T-cell (primary cell): ENCODE measurements at regions not wholly inside any gene's neighbourhood (a gene's known extent, or its start where the extent isn't known, plus 50 kb on each side); places are given as distances from the start of the nearest gene placed in this dataset.

ENCODE experiments used
- ATAC-seq, 4 experiments: fragments of 200-7000 bp in 3 of 4; fragments of 150-1000 bp in 1 of 4; cut with Tn5 transposase; replicated peaks in 1 of 4; 1 replicate in 3 of 4; 2 replicates in 1 of 4; pipeline ENCODE4 v1.10.0; 2021; ENCODE audit warnings: moderate library complexity in 3 of 4, mild to moderate bottlenecking in 2 of 4, moderate number of reproducible peaks in 1 of 4
- CTCF ChIA-PET, 2 donors: fragments of 300-600 bp; sonication (Branson Sonifier 250); formaldehyde crosslinking; loops; one replicate each; lab custom pipeline; 2022; ENCODE audit warnings: antibody characterized with exemption in 2 of 2; lab: Charles Lee
- POLR2A ChIA-PET, 2 donors: fragments of 300-600 bp; sonication (Branson Sonifier 250); formaldehyde crosslinking; loops; one replicate each; lab custom pipeline; 2022; ENCODE audit warnings: antibody characterized with exemption in 2 of 2; lab: Charles Lee
- DNase-seq, 35 experiments: peaks; one replicate each; pipeline versions ENCODE4 v3.0.0 to v3.0.0-alpha.2; 2013 to 2023
- H3K27ac ChIP-seq: one replicate; pipeline ENCODE4 v1.5.1; 2013; ENCODE audit warnings: low read length
- H3K27me3 ChIP-seq, 2 experiments: replicated peaks in 1 of 2; 1 replicate in 1 of 2; 2 replicates in 1 of 2; pipeline versions ENCODE4 v1.6.1 to v1.7.0; 2013; ENCODE audit warnings: low read length in 1 of 2, mixed read lengths in 1 of 2; ENCODE audit not compliant: control insufficient read depth in 2 of 2, insufficient read depth in 2 of 2; ENCODE audit errors: extremely low read depth in 1 of 2
- H3K36me3 ChIP-seq, 2 donors: 1 replicate in 1 of 2; 2 replicates in 1 of 2; pipeline versions ENCODE4 v1.6.1 to v1.7.0; 2013; ENCODE audit warnings: low read length in 1 of 2; ENCODE audit not compliant: control insufficient read depth in 2 of 2, insufficient read depth in 1 of 2; ENCODE audit errors: extremely low read depth in 1 of 2
- H3K4me1 ChIP-seq, 2 experiments: 1 replicate in 1 of 2; 2 replicates in 1 of 2; pipeline versions ENCODE4 v1.6.1 to v1.7.0; 2013; ENCODE audit warnings: low read length in 2 of 2, mixed read lengths in 1 of 2; ENCODE audit not compliant: insufficient read depth in 2 of 2, control insufficient read depth in 1 of 2; ENCODE audit errors: extremely low read depth in 1 of 2
- H3K4me3 ChIP-seq, 2 donors: 1 replicate in 1 of 2; 2 replicates in 1 of 2; pipeline versions ENCODE4 v1.5.1 to v1.7.0; 2013; ENCODE audit warnings: mild to moderate bottlenecking in 2 of 2, low read length in 1 of 2, moderate library complexity in 1 of 2; ENCODE audit not compliant: control insufficient read depth in 1 of 2; ENCODE audit errors: extremely low read depth in 1 of 2
- H3K9me3 ChIP-seq: 2 replicates; pipeline ENCODE4 v1.7.0; 2013
- H3K27ac Mint-ChIP-seq, 2 donors: one replicate each; pipeline ENCODE4 v1.8.0; 2020 to 2021; ENCODE audit warnings: mild to moderate bottlenecking in 2 of 2, mixed read lengths in 2 of 2
- H3K27me3 Mint-ChIP-seq, 2 donors: one replicate each; pipeline ENCODE4 v1.8.0; 2021 to 2022; ENCODE audit warnings: mixed read lengths in 2 of 2
- H3K36me3 Mint-ChIP-seq: one replicate; pipeline ENCODE4 v1.8.0; 2021; ENCODE audit warnings: mixed read lengths
- H3K4me1 Mint-ChIP-seq, 3 donors: one replicate each; pipeline ENCODE4 v1.8.0; 2020 to 2022; ENCODE audit warnings: mixed read lengths in 3 of 3, mild to moderate bottlenecking in 1 of 3
- H3K4me3 Mint-ChIP-seq, 3 donors: one replicate each; pipeline ENCODE4 v1.8.0; 2020 to 2022; ENCODE audit warnings: mild to moderate bottlenecking in 3 of 3, mixed read lengths in 3 of 3, moderate library complexity in 3 of 3
- H3K9me3 Mint-ChIP-seq, 3 donors: one replicate each; pipeline ENCODE4 v1.8.0; 2020 to 2022; ENCODE audit warnings: mixed read lengths in 3 of 3
- WGBS: methylation state at CpG from one replicate; pipeline ENCODE4 v1.1.5; 2013; ENCODE audit warnings: missing lambda C conversion rate; ENCODE audit not compliant: insufficient coverage; 5-methylcytosine and 5-hydroxymethylcytosine counted together

DNA sequence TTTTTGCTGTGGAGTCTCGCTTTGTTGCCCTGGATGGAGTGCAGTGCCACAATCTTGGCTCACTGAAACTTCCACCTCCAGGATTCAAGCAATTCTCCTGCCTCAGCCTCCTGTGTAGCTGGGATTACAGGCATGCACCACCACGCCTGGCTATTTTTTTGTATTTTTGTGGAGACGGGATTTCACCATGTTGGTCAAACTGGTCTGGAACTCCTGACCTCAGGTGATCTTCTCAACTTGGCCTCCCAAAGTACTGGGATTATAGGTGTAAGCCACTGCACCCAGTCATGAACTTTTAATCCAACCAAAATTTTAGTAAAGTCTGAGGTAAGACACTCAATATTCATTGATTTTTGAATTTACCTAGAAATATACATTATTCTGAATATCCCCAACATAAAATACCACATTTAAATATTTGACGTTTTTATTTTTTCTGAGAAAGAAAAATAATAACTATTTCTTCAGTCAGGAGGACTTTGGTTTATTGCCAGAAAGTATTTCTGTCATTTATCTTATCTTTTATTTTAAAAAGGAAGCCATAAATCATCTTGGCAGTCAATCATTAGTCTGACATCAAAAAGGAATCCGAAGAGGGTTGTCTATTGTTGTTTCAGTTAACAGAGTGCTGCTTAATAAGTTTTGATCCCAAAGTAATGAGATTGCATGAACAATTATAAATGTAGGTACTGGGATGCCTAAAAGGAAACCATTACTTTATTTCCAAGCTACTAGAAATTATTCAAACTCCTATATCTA lies 102.2 kb upstream of the GRIA4 start:
- H3K36me3 ChIP-seq: no peaks in the 10 kb centered on the region
- no peaks in the 10 kb centered on the region for H3K9me3 ChIP-seq
- no peak overlapping the region for H3K4me3 ChIP-seq
- Mint-ChIP-seq H3K36me3 (no peaks in the 10 kb centered on the region), H3K27me3 (no peaks in the 10 kb centered on the region), H3K9me3 (no peaks in the 10 kb centered on the region), H3K4me3 (no peak overlapping the region), H3K4me1 (no peaks in the 10 kb centered on the region), H3K27ac (no peak overlapping the region)
- WGBS: no CpG with 5 or more reads among the region's 5 CpGs
- no peak overlapping the region for H3K27ac ChIP-seq
- H3K27me3 ChIP-seq: no peaks in the 10 kb centered on the region
- ChIA-PET CTCF (no interaction called here), POLR2A (no interaction called here)
- no peak for DNase-seq
- no peak for ATAC-seq
- H3K4me1 ChIP-seq: no peaks in the 10 kb centered on the region

DNA sequence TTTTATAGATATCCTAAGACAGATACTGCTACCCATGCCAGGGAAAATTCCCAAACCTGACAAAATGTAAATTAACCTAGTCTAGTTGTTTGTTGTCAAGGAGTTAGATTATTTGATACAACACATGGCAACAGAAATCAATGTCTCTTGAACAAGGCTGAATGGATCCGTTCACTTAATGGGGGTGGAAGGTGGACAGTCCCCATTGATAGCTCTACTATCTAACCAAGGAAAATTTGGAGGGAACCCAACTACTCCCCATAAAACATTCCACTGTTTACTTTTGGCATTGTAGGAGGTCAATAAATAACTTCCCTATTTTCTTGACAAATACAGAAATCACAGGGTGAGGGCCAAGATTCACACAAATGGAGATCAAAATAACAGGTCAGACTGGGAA lies 117.9 kb upstream of the GRIA4 start:
- Histone ChIP-seq H3K4me3 (no peak overlapping the region), H3K27ac (no peak overlapping the region), H3K4me1 (no peaks in the 10 kb centered on the region), H3K9me3 (no peaks in the 10 kb centered on the region), H3K27me3 (no peaks in the 10 kb centered on the region), H3K36me3 (no peaks in the 10 kb centered on the region)
- no peaks in the 10 kb centered on the region for H3K9me3 Mint-ChIP-seq
- DNase-seq (no peak), ATAC-seq (no peak)
- H3K36me3 Mint-ChIP-seq: no peaks in the 10 kb centered on the region
- no peaks in the 10 kb centered on the region for H3K27me3 Mint-ChIP-seq
- H3K4me3 Mint-ChIP-seq: no peak overlapping the region
- no peaks in the 10 kb centered on the region for H3K4me1 Mint-ChIP-seq
- ChIA-PET CTCF (no interaction called here), POLR2A (no interaction called here)
- no CpG with 5 or more reads among the region's 1 CpG for WGBS
- H3K27ac Mint-ChIP-seq: no peak overlapping the region

DNA sequence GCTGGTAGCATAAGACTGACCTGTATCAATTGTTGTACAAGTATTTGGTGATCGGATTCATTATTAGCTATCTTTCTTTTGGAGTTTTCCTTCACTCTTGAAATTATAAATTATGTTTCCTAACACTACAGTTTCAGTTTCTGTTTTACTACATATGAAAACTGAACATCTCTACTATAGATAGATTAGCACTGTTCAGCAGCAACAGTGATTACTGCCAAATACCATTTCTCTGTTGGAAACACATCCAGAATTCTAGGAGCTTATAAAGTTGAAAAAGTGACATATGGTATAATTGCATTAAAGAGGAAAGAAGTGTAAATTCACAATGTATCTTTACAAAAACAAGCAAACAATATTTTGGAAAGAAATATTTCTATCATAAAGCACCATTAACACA lies 118.5 kb upstream of the GRIA4 start:
- no peaks in the 10 kb centered on the region for H3K36me3 Mint-ChIP-seq
- H3K27me3 Mint-ChIP-seq: no peaks in the 10 kb centered on the region
- no peak overlapping the region for H3K4me3 Mint-ChIP-seq
- Histone ChIP-seq H3K27me3 (no peaks in the 10 kb centered on the region), H3K9me3 (no peaks in the 10 kb centered on the region), H3K36me3 (no peaks in the 10 kb centered on the region), H3K27ac (no peak overlapping the region), H3K4me3 (no peak overlapping the region), H3K4me1 (no peaks in the 10 kb centered on the region)
- DNase-seq: no peak
- POLR2A ChIA-PET: interaction anchor here in 1 of 2 donors (0.6 kb wide), 1 partner anchor 1002 kb away, joined by 3 read pairs; no protein-coding TSS in a partner anchor
- ATAC-seq: no peak
- CTCF ChIA-PET: no interaction called here
- WGBS: no CpG with 5 or more reads among the region's 1 CpG
- H3K4me1 Mint-ChIP-seq: no peaks in the 10 kb centered on the region
- H3K9me3 Mint-ChIP-seq: no peaks in the 10 kb centered on the region
- no peak overlapping the region for H3K27ac Mint-ChIP-seq

DNA sequence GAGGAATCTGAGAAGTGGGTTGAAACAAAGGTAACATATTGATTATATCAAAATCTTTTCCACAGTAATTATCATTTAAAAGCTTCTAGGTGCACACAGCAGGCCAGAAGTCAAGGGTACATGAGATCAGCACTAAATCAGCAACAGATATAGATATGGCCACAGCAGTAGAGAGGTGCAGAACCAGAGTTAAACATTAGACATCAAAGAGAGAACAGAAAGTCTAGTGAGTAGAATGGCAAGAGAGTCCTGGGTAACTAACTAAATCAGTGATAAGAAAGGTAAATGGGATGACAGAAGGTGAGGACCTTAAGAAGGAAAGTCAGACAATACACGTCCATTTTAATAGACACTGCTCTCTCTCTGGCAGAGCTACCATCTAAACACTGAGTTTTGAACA lies 119.5 kb upstream of the GRIA4 start:
- Histone ChIP-seq H3K27ac (no peak overlapping the region), H3K27me3 (no peaks in the 10 kb centered on the region), H3K36me3 (no peaks in the 10 kb centered on the region), H3K4me1 (no peaks in the 10 kb centered on the region), H3K9me3 (no peaks in the 10 kb centered on the region), H3K4me3 (no peak overlapping the region)
- no peaks in the 10 kb centered on the region for H3K4me1 Mint-ChIP-seq
- no peaks in the 10 kb centered on the region for H3K9me3 Mint-ChIP-seq
- no CpG with 5 or more reads among the region's 1 CpG for WGBS
- ChIA-PET POLR2A (no interaction called here), CTCF (interaction anchor here in 1 of 2 donors (0.6 kb wide), 1 partner anchor 1259 kb away, joined by 3 read pairs; no protein-coding TSS in a partner anchor)
- H3K4me3 Mint-ChIP-seq: no peak overlapping the region
- peaks cover 0 to 5% of the 10 kb centered on the region in 2 donors for H3K27me3 Mint-ChIP-seq
- DNase-seq (no peak), ATAC-seq (no peak)
- no peaks in the 10 kb centered on the region for H3K36me3 Mint-ChIP-seq
- H3K27ac Mint-ChIP-seq: no peak overlapping the region

DNA sequence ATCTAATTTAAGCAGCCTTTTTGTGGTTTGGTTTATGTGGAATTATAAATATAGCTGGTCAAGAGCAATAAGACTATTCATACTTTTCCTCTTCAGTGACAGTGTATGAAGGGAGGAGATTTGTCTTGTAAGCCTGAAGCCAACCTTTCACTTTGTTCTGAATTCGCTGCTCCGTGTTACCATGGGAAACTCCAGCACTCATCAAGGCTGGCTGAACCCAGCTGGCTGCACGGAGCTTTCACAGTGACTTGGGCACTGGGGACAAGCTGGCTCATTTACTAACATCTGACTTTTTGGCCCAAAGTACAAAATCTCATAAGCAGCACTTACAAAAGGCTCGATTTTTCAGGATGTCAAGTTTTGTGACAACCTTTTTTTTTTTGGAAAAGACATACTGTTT lies 120.4 kb upstream of the GRIA4 start:
- H3K9me3 ChIP-seq: no peaks in the 10 kb centered on the region
- H3K36me3 Mint-ChIP-seq: no peaks in the 10 kb centered on the region
- ChIA-PET POLR2A (no interaction called here), CTCF (interaction anchor here in 1 of 2 donors (0.6 kb wide), 1 partner anchor 1258 kb away, joined by 3 read pairs; no protein-coding TSS in a partner anchor)
- no peaks in the 10 kb centered on the region for H3K4me1 Mint-ChIP-seq
- WGBS: 72% methylated on average over 3 of the region's 4 CpGs
- DNase-seq: no peak
- peaks cover 0 to 5% of the 10 kb centered on the region in 2 donors for H3K27me3 Mint-ChIP-seq
- H3K27ac ChIP-seq: no peak overlapping the region
- H3K4me1 ChIP-seq: no peaks in the 10 kb centered on the region
- no peaks in the 10 kb centered on the region for H3K36me3 ChIP-seq
- no peaks in the 10 kb centered on the region for H3K27me3 ChIP-seq
- H3K4me3 ChIP-seq: no peak overlapping the region
- no peak overlapping the region for H3K4me3 Mint-ChIP-seq
- H3K27ac Mint-ChIP-seq: no peak overlapping the region
- ATAC-seq: no peak
- H3K9me3 Mint-ChIP-seq: no peaks in the 10 kb centered on the region

DNA sequence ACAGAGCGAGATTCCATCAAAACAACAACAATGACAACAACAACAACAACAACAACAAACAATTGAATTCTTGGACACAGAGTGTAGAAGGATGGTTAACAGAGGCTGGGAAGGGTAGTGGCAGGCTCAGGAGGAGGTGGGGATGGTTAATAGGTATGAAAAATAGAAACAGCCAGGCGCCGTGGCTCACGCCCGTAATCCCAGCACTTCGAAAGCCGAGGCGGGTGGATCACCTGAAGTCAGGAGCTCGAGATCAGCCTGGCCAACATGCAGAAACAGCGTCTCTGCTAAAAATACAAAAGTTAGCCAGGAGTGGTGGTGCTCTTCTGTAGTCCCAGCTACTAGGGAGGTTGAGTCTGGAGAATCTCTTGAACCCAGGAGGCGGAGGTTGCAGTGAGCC lies 122.9 kb upstream of the GRIA4 start:
- no peaks in the 10 kb centered on the region for H3K36me3 ChIP-seq
- CTCF ChIA-PET: no interaction called here
- H3K4me3 ChIP-seq: no peak overlapping the region
- H3K4me1 ChIP-seq: no peaks in the 10 kb centered on the region
- whole genome bisulfite sequencing: 98% methylated on average over 7 of the region's 11 CpGs
- ATAC-seq (no peak), DNase-seq (no peak)
- peaks cover 0 to 3% of the 10 kb centered on the region in 2 experiments for H3K27me3 ChIP-seq
- H3K9me3 ChIP-seq: no peaks in the 10 kb centered on the region
- Mint-ChIP-seq H3K9me3 (no peaks in the 10 kb centered on the region), H3K36me3 (no peaks in the 10 kb centered on the region), H3K4me1 (no peaks in the 10 kb centered on the region), H3K27ac (no peak overlapping the region), H3K4me3 (no peak overlapping the region), H3K27me3 (peaks cover 0 to 5% of the 10 kb centered on the region in 2 donors)
- POLR2A ChIA-PET: interaction anchor here in 1 of 2 donors (0.7 kb wide), 1 partner anchor 535 kb away, joined by 15 read pairs; no protein-coding TSS in a partner anchor
- H3K27ac ChIP-seq: no peak overlapping the region
